GM19467 (cell line): ENCODE measurements at regions not wholly inside any gene's neighbourhood (a gene's known extent, or its start where the extent isn't known, plus 50 kb on each side); places are given as distances from the start of the nearest gene placed in this dataset.

Source experiments
- ATAC-seq: cut with Tn5 transposase; IDR thresholded peaks from one replicate; pipeline ENCODE4 v1.9.1; 2021; ENCODE audit warnings: mild to moderate bottlenecking, moderate library complexity; ENCODE audit not compliant: unreplicated experiment

GRCh38 chr4:17068392-17068791 lies 169.9 kb upstream of the LDB2 start:
- no peak for ATAC-seq

DNA sequence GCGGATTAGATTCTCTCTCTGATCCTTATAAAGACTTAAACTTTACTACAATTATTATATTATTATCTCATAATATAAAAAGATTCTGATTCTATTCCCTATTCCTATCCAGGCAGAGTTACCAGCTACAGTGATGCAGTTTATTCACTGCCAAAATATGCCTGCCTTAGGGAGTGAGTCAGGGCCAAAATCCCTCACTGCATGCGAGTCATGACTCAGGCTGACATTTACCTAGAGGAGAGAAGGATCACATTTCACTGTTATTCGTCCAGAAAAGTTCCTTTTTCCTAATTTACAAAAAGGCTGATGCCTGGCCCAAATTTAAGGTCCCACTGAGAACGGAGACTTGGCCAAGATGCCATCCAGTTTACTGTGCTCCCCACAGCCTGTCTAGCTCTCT lies 168.5 kb upstream of the LDB2 start:
- ATAC-seq: no peak

DNA sequence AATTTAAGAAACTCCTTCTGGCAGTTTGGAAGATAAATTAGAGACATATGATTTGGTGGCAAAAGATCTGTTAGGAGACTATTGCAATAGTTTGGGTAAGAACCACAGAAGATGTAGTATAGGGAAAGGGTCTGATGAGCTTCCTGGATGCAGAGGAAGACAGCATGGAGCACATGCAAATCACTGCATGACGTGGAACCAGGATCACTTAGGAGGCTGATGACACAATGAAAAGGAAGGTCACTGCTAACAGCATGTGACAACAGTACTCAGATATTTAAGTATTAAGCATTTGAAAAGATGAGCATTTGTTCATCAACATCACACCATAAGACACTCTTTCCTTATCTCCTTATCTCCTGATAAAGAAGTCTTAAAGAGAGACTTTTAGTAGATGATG lies 167.8 kb upstream of the LDB2 start:
- no peak for ATAC-seq

DNA sequence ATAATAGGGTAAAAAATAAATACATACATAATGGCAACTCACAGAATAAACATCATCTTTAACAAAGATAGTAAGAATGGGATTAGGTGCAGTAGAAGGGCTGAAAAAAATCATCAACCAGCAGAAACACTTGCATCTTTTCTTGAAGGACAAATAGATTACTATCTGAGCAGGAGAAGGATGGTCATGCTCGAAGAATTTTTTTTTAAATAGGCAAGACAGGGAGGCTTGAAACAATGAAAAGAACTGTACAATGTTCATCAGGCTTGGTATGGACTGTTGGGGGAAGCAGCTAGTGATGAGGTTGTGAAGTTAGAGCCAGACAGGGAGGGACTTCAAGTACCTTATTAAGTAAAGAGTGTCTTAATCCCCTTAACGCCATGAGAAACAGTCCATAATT lies 167.4 kb upstream of the LDB2 start:
- no peak for ATAC-seq

- ATAC-seq: no peak
Observed at GRCh38 chr4:17064959-17065358, 166.5 kb upstream of the LDB2 start.

GRCh38 chr4:17063888-17064287 lies 165.4 kb upstream of the LDB2 start:
- no peak for ATAC-seq

DNA sequence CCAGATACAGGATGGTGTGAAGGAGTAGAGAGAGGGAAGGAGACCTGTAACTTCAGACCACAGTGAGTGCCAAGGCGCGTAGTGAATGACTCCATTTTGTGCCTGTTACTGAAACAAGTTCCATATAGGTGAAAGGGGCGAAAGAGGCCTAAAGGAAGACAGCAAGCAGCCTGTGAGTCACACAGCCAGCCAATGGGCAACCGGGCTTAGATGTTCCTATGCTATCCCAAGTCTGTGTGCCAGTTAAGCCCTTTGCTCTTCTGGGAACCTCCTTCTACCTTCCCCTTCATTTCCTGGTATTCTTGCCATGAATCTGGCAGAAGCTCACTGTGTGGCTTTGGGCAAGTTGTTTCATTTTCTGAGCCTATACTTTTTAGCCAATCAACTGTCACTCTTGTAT lies 161.8 kb upstream of the LDB2 start:
- ATAC-seq: no peak

DNA sequence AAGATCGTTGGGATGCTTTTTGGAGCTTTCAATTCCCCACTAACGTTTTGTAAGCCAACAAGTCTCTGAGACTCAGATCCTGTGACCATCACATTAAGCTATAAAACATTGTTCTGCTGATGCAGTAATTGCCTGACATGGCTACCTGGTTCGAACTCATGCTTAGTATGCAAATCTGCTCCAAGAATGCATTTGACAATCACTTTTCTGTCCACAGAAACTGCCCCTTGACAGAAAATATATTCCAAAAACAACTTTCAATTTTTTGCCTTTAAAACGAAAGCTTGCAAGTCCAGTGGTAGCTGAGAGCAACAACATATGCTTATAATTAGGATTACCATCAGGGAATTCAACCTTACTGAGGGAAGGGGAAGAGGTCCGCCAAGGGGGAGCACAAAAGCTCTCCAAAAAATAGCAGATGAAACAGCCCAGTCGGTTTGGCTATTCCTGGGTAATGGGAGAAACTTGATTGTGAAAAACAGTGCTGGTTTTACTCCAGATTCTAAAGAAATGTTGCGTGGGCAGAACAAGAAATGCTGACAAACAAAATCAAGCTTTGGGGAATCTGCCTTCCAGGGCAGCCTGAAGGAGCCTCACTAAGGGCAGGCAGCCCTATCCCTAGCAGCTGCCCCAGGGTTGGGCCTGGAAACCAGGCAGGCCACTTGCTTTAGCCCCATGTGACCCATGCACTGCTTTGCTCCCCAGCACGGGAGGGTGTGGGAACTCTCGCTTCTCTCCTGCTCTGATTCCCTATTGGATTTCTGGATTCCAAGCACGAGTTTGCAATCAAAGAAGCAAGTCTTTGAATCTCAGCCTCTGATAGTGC lies 160.7 kb upstream of the LDB2 start:
- no peak for ATAC-seq

DNA sequence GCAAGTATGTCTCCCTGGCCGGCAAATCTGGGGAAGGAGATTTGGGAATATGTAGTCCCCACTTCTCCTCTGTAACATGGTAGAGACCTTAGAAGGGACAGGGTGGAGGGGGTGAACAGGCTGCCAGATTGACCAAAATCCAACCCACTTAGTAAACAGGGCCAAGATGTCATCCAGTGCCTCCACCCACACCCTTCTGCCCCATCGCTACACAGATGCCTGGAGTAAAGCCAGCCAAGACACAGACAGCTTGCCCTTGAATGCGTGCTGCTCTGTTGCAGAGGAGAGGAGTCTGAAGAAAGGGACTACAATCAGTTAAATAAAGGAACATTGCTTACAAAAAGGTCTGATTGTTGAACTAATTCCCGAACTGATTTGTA lies 160.1 kb upstream of the LDB2 start:
- ATAC-seq: no peak

GRCh38 chr4:17057035-17057434 lies 158.6 kb upstream of the LDB2 start:
- no peak for ATAC-seq

- no peak for ATAC-seq
Observed at GRCh38 chr4:17055788-17056187, 157.3 kb upstream of the LDB2 start.

DNA sequence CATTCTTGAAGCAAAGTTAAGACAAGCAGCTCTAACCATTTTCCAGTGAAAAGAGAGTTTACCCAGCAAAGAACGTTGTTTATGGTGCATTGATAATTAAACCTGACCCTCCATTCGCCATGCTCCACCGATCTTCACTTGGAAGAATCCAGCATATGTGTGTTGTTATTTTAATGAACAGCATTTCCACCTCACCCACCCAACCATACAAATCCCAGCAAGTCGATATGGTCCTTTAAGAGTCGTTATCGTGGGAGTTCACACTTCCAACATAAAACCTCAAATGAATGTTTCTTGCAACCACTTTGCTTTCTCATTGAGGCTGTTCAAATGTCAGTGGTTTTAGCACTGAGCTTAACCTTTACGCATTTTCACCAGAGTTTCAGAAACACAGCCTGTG lies 147.4 kb upstream of the LDB2 start:
- no peak for ATAC-seq

- no peak for ATAC-seq
Observed at GRCh38 chr4:17038510-17039176, 140.2 kb upstream of the LDB2 start.

DNA sequence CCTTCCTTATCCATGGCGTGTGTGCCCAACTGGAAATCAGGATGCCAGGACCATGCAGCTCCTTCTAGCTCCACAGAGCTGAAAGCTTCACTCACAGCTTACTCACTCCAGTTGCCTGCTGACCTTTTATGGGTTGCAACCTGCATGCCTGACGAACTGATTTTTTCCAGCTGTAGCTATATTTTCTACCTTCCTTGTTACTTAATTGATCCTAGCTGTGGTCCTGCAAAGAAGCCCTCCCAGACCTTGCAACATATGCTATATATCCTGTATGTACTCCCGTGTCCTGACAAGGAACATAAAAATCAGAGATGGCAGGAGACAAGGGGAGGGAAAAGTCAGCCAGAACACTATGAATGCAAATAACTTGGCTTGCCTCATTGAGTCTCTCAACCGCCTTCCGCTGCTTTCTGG lies 135.3 kb upstream of the LDB2 start:
- ATAC-seq: no peak

DNA sequence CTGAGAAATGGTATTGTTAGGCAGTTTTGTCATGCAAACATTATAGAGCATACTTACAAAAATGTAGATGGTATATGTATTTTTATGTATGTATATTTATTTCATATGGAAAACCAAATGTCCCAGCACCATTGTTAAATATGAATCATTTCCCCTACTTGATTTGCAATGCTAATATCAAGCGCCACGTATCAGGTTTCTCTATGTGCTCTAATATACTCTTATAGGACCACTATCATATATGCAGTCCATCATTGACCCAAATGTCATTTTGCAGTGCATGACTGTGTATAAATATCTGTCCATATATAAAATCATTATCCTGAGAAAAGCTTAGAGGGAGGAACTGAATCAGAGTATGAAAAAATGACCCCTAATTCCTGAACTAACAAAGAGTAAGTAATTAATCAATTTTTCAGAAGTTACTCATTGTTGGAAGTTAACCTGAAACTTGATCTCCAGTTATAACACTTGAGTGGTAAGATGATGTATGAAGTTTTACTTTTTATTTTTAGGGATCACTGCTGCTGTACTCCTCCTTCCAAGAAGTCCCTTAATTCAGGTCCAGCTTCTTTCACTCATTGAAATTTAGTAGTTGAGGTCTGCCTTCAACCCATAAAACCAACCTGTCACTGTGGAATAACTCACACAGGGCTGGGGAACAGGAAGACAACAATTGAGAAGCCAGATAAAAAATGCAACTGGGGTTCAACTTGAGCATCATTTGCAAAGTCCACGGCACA lies 134.8 kb upstream of the LDB2 start:
- no peak for ATAC-seq

DNA sequence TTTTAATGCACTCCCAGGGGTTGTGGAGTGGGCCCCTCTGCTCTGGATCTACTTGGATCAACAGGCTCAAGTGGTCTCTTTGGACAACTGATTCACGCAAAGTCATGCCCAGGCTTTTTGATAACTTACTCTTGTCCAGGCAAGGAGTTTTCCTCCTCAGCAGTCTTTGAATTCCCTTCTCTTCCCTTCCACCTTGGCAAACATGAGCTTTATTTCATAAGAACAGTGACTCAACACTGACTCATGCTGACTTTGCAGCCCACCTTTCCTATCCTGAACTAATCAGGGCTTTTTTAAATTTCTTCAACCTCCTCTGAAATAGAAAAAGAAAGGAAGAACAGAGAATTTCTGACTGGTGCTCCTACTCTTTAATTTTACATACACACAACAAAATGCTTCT lies 132.1 kb upstream of the LDB2 start:
- no peak for ATAC-seq

DNA sequence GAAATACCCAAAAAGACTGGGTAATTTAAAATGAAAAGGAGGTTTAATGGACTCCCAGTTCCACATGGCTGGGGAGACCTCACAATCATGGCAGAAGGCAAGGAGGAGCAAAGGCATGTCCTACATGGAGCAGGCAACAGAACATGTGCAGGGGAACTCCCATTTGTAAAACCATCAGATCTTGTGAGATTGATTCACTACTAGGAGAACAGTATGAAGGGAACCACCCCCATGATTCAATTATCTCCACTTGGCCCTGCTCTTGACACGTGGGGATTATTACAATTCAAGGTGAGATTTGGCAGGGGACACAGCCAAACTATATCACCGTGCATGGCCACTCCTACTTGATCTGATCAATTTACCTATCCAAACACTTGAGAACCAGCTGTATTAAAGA lies 131.5 kb upstream of the LDB2 start:
- no peak for ATAC-seq

GRCh38 chr4:17029432-17029831 lies 131.0 kb upstream of the LDB2 start:
- no peak for ATAC-seq

DNA sequence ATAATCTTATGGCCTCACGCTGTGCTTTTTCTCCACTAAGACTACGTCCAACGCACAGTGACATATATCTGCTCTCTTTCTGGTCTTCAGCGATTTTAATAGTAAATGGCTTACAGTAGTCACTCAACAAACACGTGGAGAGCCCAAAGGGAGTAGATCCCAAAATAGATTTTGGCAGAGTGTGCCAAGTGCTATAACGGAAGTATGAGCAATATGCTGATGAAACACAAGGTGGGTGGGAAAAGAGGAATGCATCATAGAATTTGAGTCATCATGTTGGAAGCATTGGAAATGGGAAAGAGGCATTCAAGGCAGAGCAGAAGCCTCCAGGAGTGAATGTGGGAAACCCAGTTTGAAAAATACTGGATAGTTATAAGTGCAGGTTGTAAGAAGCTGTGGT lies 129.1 kb upstream of the LDB2 start:
- no peak for ATAC-seq

DNA sequence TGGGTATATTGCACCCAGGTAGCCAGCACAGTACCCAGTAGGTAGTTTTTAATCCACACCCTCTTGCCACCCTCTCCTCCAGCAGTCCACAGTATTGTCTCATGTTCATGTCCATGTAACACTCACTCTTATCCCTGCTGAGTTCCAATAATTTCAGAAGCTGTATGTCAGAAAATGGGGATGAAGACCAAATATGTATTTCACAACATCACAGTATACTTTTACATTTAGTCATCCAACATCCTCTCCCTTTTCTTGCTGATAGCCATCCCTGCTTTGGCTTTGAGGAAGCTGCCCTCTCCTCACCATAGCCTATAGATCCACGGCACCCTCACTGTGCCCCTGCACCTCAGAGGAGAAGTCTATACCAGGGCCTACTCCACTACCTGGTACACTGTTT lies 126.0 kb upstream of the LDB2 start:
- no peak for ATAC-seq

- ATAC-seq: no peak
Observed at GRCh38 chr4:17020901-17021300, 122.5 kb upstream of the LDB2 start.

DNA sequence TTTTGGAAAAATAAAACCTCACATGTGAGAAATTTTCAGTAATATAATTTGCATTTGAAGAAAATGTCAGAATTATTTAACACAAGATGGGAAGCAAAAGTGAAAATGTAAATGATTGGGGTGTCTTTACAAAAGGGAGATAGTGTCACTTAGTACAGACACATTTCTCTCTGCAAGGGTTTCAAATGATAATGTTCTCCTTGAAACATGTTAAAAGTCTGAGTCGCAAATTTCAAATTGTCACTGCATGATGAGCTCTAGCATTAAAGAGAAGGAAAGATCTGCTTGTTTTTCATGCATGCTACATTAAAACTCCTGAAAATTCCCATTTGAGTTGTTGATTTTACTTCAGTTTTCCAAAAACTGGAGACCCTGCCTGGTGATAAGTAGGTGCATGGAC lies 122.0 kb upstream of the LDB2 start:
- no peak for ATAC-seq
